DND-41 (cell line): ENCODE measurements at regions not wholly inside any gene's neighbourhood (a gene's known extent, or its start where the extent isn't known, plus 50 kb on each side); places are given as distances from the start of the nearest gene placed in this dataset.

ENCODE experiments used
- EZH2 ChIP-seq: IDR thresholded peaks from 3 replicates; pipeline ENCODE4 v1.6.1; 2012; ENCODE audit warnings: borderline replicate concordance, low read depth, mild to moderate bottlenecking, moderate library complexity, low read length, inconsistent platforms; ENCODE audit not compliant: severe bottlenecking
- TF ChIP-seq, protein P1 (sequence below): IDR thresholded peaks from 2 replicates; pipeline ENCODE4 v1.5.1; 2012; ENCODE audit warnings: borderline replicate concordance, low read length, moderate library complexity, mild to moderate bottlenecking; ENCODE audit not compliant: poor library complexity, severe bottlenecking; ENCODE audit errors: extremely low read depth

DNA sequence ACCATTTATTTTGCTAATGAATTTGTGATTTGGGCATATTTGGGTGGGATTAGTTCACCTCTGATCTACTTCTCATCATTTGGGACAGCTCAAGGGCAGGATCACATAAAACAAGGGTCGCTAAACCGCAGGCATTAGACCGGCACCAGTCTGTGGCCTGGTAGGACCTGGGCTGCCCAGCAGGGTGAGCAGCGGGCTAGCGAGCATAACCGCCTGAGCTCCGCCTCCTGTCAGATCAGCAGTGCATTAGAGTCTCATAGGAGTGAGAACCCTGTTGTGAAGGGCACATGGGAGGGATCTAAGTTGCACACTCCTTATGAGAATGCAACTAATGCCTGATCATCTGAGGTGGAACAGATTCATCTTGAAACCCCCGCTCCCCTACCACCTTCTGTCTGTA is 785.3 kb downstream of the TRHDE start:
- TF ChIP-seq, protein P1, sequence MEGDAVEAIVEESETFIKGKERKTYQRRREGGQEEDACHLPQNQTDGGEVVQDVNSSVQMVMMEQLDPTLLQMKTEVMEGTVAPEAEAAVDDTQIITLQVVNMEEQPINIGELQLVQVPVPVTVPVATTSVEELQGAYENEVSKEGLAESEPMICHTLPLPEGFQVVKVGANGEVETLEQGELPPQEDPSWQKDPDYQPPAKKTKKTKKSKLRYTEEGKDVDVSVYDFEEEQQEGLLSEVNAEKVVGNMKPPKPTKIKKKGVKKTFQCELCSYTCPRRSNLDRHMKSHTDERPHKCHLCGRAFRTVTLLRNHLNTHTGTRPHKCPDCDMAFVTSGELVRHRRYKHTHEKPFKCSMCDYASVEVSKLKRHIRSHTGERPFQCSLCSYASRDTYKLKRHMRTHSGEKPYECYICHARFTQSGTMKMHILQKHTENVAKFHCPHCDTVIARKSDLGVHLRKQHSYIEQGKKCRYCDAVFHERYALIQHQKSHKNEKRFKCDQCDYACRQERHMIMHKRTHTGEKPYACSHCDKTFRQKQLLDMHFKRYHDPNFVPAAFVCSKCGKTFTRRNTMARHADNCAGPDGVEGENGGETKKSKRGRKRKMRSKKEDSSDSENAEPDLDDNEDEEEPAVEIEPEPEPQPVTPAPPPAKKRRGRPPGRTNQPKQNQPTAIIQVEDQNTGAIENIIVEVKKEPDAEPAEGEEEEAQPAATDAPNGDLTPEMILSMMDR: no peak
- no peak for TF ChIP-seq EZH2
